ENCODE measurements at regions not wholly inside any gene's neighbourhood (a gene's known extent, or its start where the extent isn't known, plus 50 kb on each side); places are given as distances from the start of the nearest gene placed in this dataset.

- Histone ChIP-seq H3K4me1 (peaks cover 3 to 22% (median 7%) of the 10 kb centered on the region in 3 donors), H3K9me3 (no peaks in the 10 kb centered on the region), H3K36me3 (no peaks in the 10 kb centered on the region), H3K27me3 (no peaks in the 10 kb centered on the region), H3K27ac (no peak overlapping the region), H3K4me3 (no peak overlapping the region)
- 94 to 100% methylated on average over 1 to 2 of the region's 2 CpGs for WGBS, 2 donors (ENCODE audit: low coverage in 1 of 2)
- ATAC-seq = no peak
- TF ChIP-seq EP300 (IDR thresholded peaks at IDR 0.05) (no peak), POLR2A (IDR thresholded peaks at IDR 0.05) (no peak), CTCF (IDR thresholded peaks at IDR 0.05) (no peak), POLR2AphosphoS5 (IDR thresholded peaks at IDR 0.05) (no peak)
These were observed 418.0 kb downstream of the CETN3 start for GRCh38 chr5:89991592-89991991.

- Histone ChIP-seq H3K4me1 (peaks cover 3 to 22% (median 7%) of the 10 kb centered on the region in 3 donors), H3K9me3 (no peaks in the 10 kb centered on the region), H3K27ac (peak overlapping the region in 2 of 4 donors; percentile 50 to 58), H3K36me3 (no peaks in the 10 kb centered on the region), H3K27me3 (no peaks in the 10 kb centered on the region), H3K4me3 (no peak overlapping the region)
- TF ChIP-seq CTCF (IDR thresholded peaks at IDR 0.05) (no peak), EP300 (IDR thresholded peaks at IDR 0.05) (no peak), POLR2AphosphoS5 (IDR thresholded peaks at IDR 0.05) (no peak), POLR2A (IDR thresholded peaks at IDR 0.05) (no peak)
- peak; percentile 13 for ATAC-seq
These were observed 419.8 kb downstream of the CETN3 start for GRCh38 chr5:89989776-89990175.

GRCh38 chr5:89988998-89989655 is 420.4 kb downstream of the CETN3 start:
- no peak for TF ChIP-seq POLR2AphosphoS5 (IDR thresholded peaks at IDR 0.05)
- TF ChIP-seq EP300 (IDR thresholded peaks at IDR 0.05) = no peak
- no peak for TF ChIP-seq CTCF (IDR thresholded peaks at IDR 0.05)
- TF ChIP-seq POLR2A (IDR thresholded peaks at IDR 0.05) = no peak
- ATAC-seq = peak; percentile 29
- H3K27me3 ChIP-seq = no peaks in the 10 kb centered on the region
- peak overlapping the region; percentile 43 to 66 (median 54) for H3K27ac ChIP-seq
- H3K36me3 ChIP-seq = no peaks in the 10 kb centered on the region
- 19 to 63% methylated on average over 5 of the region's 5 CpGs for WGBS, 2 donors (ENCODE audit: low coverage in 1 of 2)
- no peaks in the 10 kb centered on the region for H3K9me3 ChIP-seq
- peaks cover 3 to 22% (median 7%) of the 10 kb centered on the region in 3 donors for H3K4me1 ChIP-seq
- no peak overlapping the region for H3K4me3 ChIP-seq

- H3K27me3 ChIP-seq = no peaks in the 10 kb centered on the region
- H3K36me3 ChIP-seq = no peaks in the 10 kb centered on the region
- 53 to 59% methylated on average over 5 of the region's 5 CpGs for WGBS, 2 donors (ENCODE audit: low coverage in 1 of 2)
- H3K4me3 ChIP-seq = no peak overlapping the region
- H3K27ac ChIP-seq = peak overlapping the region in 3 of 4 donors; percentile 50 to 66 (median 58)
- H3K9me3 ChIP-seq = no peaks in the 10 kb centered on the region
- peaks cover 3 to 22% (median 7%) of the 10 kb centered on the region in 3 donors for H3K4me1 ChIP-seq
- TF ChIP-seq EP300 (IDR thresholded peaks at IDR 0.05) (no peak), POLR2AphosphoS5 (IDR thresholded peaks at IDR 0.05) (no peak), CTCF (IDR thresholded peaks at IDR 0.05) (no peak), POLR2A (IDR thresholded peaks at IDR 0.05) (no peak)
- no peak for ATAC-seq
These were observed 421.3 kb downstream of the CETN3 start for GRCh38 chr5:89988129-89988810.

- WGBS, 2 donors (ENCODE audit: low coverage in 1 of 2) = 59 to 81% methylated on average over 5 of the region's 5 CpGs
- Histone ChIP-seq H3K27ac (no peak overlapping the region), H3K4me1 (peaks cover 0 to 1% (median 0%) of the 10 kb centered on the region in 3 donors), H3K4me3 (no peak overlapping the region), H3K36me3 (no peaks in the 10 kb centered on the region), H3K27me3 (no peaks in the 10 kb centered on the region), H3K9me3 (no peaks in the 10 kb centered on the region)
- TF ChIP-seq EP300 (IDR thresholded peaks at IDR 0.05) (no peak), CTCF (IDR thresholded peaks at IDR 0.05) (no peak), POLR2AphosphoS5 (IDR thresholded peaks at IDR 0.05) (no peak)
- ATAC-seq = no peak
These were observed 426.3 kb downstream of the CETN3 start for GRCh38 chr5:89983216-89983615.
